ENCODE measurements at regions not wholly inside any gene's neighbourhood (a gene's known extent, or its start where the extent isn't known, plus 50 kb on each side); places are given as distances from the start of the nearest gene placed in this dataset.

- no peak for DNase-seq
Observed at GRCh38 chr3:150213577-150213976, 194.5 kb upstream of the TSC22D2 start.

- no peak for DNase-seq
Observed at GRCh38 chr3:150210461-150211110, 197.5 kb upstream of the TSC22D2 start.

GRCh38 chr3:150203273-150203672 is 204.8 kb upstream of the TSC22D2 start:
- no peak for DNase-seq

GRCh38 chr3:150202711-150203110 is 205.4 kb upstream of the TSC22D2 start:
- no peak for DNase-seq

DNA sequence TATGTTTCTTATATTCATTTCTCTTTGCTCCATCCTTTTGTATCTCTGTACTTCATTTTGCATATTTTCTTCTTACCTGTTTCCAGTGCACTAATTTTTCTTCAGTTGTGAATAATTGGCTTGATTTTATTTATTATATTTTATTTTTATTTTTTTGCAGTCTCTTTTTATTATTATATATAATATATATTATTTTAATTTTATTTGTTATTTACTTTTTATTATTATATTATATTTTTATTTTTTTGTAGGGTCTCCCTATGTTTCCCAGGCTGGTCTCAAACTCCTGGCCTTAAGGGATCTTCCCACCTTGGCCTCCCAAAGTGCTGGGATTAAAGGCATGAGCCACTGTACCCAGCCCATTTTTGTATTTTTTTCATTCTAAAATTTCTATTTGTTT is 213.1 kb upstream of the TSC22D2 start:
- DNase-seq: no peak

GRCh38 chr3:150194513-150194912 is 213.6 kb upstream of the TSC22D2 start:
- no peak for DNase-seq

- DNase-seq: no peak
Observed at GRCh38 chr3:150184426-150185071, 213.9 kb upstream of the PFN2 start.

GRCh38 chr3:150183678-150184425 is 213.2 kb upstream of the PFN2 start:
- peak; percentile 63 for DNase-seq

DNA sequence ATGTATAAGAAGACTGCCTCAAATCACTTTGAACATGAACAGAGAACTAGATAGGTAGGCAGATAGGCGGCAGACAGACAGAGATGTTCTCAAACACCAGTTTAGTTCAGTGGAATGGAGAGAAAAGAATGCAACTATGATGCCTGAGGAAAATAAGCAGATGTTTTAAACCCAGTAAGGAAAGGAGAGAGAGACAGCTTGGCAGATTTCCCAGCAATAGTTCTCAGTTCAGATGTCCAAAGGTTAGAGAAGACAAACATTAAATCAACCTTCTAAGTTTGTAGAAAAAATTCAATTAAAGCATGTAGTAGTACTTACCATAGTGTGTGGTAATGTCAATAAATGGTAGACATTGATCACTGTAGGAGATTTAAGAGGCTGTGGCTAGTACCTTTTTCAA is 209.6 kb upstream of the PFN2 start:
- no peak for DNase-seq

DNA sequence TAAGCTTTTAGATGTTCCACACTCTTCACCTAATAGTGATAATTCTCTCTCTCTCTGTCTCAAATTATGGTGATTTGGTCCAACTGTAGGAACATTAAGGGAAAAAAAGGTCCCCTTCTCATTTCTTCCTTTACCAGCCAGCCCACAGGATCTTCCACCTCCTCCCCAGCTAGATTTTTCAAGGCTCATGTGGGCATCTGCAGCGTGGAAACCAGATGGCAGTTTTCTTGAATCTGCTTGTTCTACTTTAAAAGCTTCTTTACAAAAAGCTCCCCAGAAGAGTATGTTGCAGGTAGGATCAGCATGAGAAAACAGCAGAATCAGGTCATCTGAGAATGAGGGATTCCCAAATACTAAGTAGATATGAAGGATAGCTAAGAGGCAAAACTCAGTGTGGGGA is 208.6 kb upstream of the PFN2 start:
- DNase-seq: no peak

GRCh38 chr3:150177673-150178381 is 207.1 kb upstream of the PFN2 start:
- no peak for DNase-seq

DNA sequence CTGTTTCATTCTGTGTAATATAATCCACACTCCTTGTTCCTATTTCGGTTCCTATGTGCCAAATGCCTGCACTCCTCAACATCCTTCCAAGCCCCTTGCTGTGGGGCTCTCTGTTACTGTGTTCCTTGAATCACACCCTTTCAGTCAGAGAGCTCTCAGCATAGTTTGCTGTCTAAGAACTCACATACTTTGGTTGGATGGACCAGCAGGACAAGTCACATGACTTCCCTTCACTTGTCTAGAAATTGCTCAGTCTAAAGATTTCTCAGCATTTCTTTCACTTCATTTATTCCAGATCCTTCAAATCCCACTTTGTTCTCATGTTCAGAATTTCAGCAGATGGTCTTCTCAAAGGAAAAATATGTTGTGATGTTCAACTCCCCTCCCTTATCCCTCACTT is 203.5 kb upstream of the PFN2 start:
- no peak for DNase-seq

GRCh38 chr3:150172356-150172755 is 201.7 kb upstream of the PFN2 start:
- no peak for DNase-seq

DNA sequence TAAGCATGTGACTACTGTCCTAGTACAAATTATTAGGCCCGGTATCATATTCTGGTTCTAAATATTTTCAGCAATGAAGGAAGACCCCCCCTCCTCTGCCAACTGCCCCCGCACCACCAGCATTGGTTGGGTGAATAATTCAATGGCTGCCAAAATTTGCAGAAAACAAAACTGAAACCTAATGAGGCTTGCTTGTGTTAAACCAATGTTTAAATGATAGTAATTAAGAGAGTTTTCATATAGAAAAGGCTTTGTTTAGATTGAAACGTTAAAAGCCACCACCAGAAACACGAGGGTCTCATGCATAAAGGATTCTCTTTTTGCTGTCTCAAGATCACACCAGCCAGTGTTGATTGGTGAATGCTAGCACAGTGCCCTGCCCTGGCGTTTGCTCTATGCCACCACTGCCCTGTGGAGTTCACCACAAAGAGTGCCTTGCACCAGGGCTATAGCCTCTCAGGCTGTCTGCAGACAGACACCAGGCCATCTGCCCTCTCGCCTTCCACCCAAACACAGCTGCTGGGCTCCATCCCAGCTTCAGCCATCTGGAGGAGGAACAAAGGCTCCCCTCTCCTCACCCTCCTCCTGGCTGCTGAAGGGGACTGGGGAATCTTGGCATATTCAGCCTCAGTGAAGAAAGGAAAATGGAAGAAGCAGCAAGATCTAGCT is 200.3 kb upstream of the PFN2 start:
- no peak for DNase-seq

- no peak for DNase-seq
Observed at GRCh38 chr3:150169330-150169940, 198.7 kb upstream of the PFN2 start.

- no peak for DNase-seq
Observed at GRCh38 chr3:150168698-150169097, 198.0 kb upstream of the PFN2 start.

- no peak for DNase-seq
Observed at GRCh38 chr3:150165396-150166094, 194.8 kb upstream of the PFN2 start.

GRCh38 chr3:150161011-150161410 is 190.3 kb upstream of the PFN2 start:
- no peak for DNase-seq

DNA sequence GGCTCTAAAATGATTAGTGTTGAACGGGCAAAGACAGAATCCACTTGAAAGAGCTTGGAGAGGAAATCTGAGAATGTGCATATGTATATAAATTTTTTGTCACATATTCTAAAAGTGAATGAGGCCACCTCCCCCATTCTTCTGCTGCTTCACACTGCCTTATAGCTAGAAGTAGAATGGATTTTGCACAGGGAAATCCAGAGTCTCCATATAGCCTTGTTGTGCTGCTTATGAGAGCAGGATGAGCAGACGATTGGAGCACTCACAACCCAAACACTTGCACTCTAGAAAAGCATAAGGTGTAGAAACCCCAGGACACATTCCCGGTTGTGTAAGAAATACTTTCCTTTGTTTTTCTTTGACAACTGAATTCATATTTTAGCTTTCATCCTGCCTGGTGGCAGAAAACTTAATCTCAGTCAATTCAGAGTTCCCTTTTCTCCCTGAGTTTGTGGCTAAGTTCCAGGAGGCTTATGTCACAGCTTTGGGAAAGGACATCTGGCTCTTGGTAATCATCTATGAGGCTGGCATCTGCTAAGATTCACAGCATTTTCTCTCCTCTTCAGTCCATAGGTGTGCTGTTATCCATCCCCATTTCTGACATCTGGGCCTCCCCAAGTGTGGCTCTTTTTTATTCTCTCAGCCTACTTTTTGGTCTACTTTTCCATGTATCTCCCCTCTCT is 188.4 kb upstream of the PFN2 start:
- no peak for DNase-seq

- no peak for DNase-seq
Observed at GRCh38 chr3:150152567-150152966, 181.9 kb upstream of the PFN2 start.

- DNase-seq: no peak
Observed at GRCh38 chr3:150150633-150151032, 179.9 kb upstream of the PFN2 start.
